Middle frontal gyrus (tissue), 1 donor: ENCODE measurements at regions not wholly inside any gene's neighbourhood (a gene's known extent, or its start where the extent isn't known, plus 50 kb on each side); places are given as distances from the start of the nearest gene placed in this dataset.
"Not testable (repeated sequence)": the region's sequence is repeated elsewhere in the genome, so short reads cannot be mapped to it uniquely, and the experiment has no call there.

ENCODE experiments used
- DNase-seq: peaks from one replicate; pipeline ENCODE4 v3.0.0-alpha.2; 2015; ENCODE audit warnings: low spot score; ENCODE audit errors: extremely low spot score

- no peak for DNase-seq
Observed at GRCh38 chr14:40282196-40282595, 850.0 kb upstream of the FBXO33 start.

- no peak for DNase-seq
Observed at GRCh38 chr14:40280652-40281051, 848.4 kb upstream of the FBXO33 start.

GRCh38 chr14:40273417-40273816 is 841.2 kb upstream of the FBXO33 start:
- DNase-seq, result no peak

GRCh38 chr14:40271480-40271879 is 839.2 kb upstream of the FBXO33 start:
- DNase-seq, result no peak

- no peak for DNase-seq
Observed at GRCh38 chr14:40269436-40269835, 837.2 kb upstream of the FBXO33 start.

- DNase-seq, result no peak
Observed at GRCh38 chr14:40268236-40268635, 836.0 kb upstream of the FBXO33 start.

GRCh38 chr14:40265096-40265495 is 832.9 kb upstream of the FBXO33 start:
- no peak for DNase-seq

GRCh38 chr14:40252817-40253447 is 820.7 kb upstream of the FBXO33 start:
- no peak for DNase-seq

- DNase-seq, result no peak
Observed at GRCh38 chr14:40248671-40249070, 816.4 kb upstream of the FBXO33 start.

- no peak for DNase-seq
Observed at GRCh38 chr14:40240245-40240859, 808.1 kb upstream of the FBXO33 start.

GRCh38 chr14:40232302-40232701 is 800.1 kb upstream of the FBXO33 start:
- DNase-seq, result no peak

- DNase-seq, result no peak
Observed at GRCh38 chr14:40229676-40230075, 797.4 kb upstream of the FBXO33 start.

GRCh38 chr14:40222996-40223395 is 790.8 kb upstream of the FBXO33 start:
- no peak for DNase-seq

GRCh38 chr14:40221428-40221827 is 789.2 kb upstream of the FBXO33 start:
- no peak for DNase-seq

- no peak for DNase-seq
Observed at GRCh38 chr14:40219032-40219431, 786.8 kb upstream of the FBXO33 start.

- no peak for DNase-seq
Observed at GRCh38 chr14:40218282-40218941, 786.2 kb upstream of the FBXO33 start.

- DNase-seq, result no peak
Observed at GRCh38 chr14:40216976-40217375, 784.7 kb upstream of the FBXO33 start.

- not testable (repeated sequence) for DNase-seq
Observed at GRCh38 chr14:40216408-40216807, 784.2 kb upstream of the FBXO33 start.

GRCh38 chr14:40213701-40214100 is 781.5 kb upstream of the FBXO33 start:
- DNase-seq, result no peak

GRCh38 chr14:40204441-40205175 is 772.4 kb upstream of the FBXO33 start:
- no peak for DNase-seq

- no peak for DNase-seq
Observed at GRCh38 chr14:40199101-40199500, 766.9 kb upstream of the FBXO33 start.

- DNase-seq, result no peak
Observed at GRCh38 chr14:40197344-40197743, 765.1 kb upstream of the FBXO33 start.
